H1 (cell line): ENCODE measurements at regions not wholly inside any gene's neighbourhood (a gene's known extent, or its start where the extent isn't known, plus 50 kb on each side); places are given as distances from the start of the nearest gene placed in this dataset.

ENCODE experiments used
- CTCF ChIA-PET: fragments of 300-600 bp; sonication (Branson Sonifier 250); formaldehyde crosslinking; loops from one replicate; lab custom pipeline; 2021; ENCODE audit not compliant: partially characterized antibody; lab: Charles Lee
- POLR2A ChIA-PET: fragments of 300-600 bp; sonication (Branson Sonifier 250); formaldehyde crosslinking; loops from one replicate; lab custom pipeline; 2021; ENCODE audit warnings: inconsistent platforms; ENCODE audit not compliant: partially characterized antibody; lab: Charles Lee
- DNase-seq, 2 experiments: peaks; one replicate each; pipeline versions ENCODE4 v3.0.0 to v3.0.0-alpha.2; 2010 to 2022; ENCODE audit warnings: low spot score in 2 of 2, low read depth in 1 of 2, mixed read lengths in 1 of 2
- FAIRE-seq: peaks from 2 replicates; lab custom pipeline; 2011; peaks lifted over from hg19 to GRCh38; lab: Jason Lieb, UNC
- H2AFZ ChIP-seq: 2 replicates; pipeline ENCODE4 v1.8.1; 2012; ENCODE audit warnings: low read length, inconsistent platforms
- H2AK5ac ChIP-seq: 2 replicates; pipeline ENCODE4 v1.6.1; 2013; ENCODE audit warnings: low read depth, low read length
- H2BK120ac ChIP-seq: replicated peaks from 2 replicates; pipeline ENCODE3; 2013; ENCODE audit warnings: low read depth, low read length, inconsistent platforms
- H2BK12ac ChIP-seq: 2 replicates; pipeline ENCODE4 v1.6.1; 2013; ENCODE audit warnings: low read depth, low read length
- H2BK15ac ChIP-seq: 2 replicates; pipeline ENCODE4 v1.6.1; 2013; ENCODE audit warnings: low read length
- H2BK20ac ChIP-seq: 2 replicates; pipeline ENCODE4 v1.6.1; 2013; ENCODE audit warnings: low read length
- H2BK5ac ChIP-seq: 2 replicates; pipeline ENCODE4 v1.6.1; 2013; ENCODE audit warnings: low read depth, low read length
- H3K14ac ChIP-seq: 2 replicates; pipeline ENCODE4 v1.6.1; 2013; ENCODE audit warnings: inconsistent platforms; ENCODE audit not compliant: insufficient read length
- H3K18ac ChIP-seq: 2 replicates; pipeline ENCODE4 v1.6.1; 2013; ENCODE audit warnings: low read length; ENCODE audit errors: extremely low read depth
- H3K23ac ChIP-seq: 2 replicates; pipeline ENCODE4 v1.6.1; 2013; ENCODE audit warnings: inconsistent platforms; ENCODE audit not compliant: insufficient read length
- H3K23me2 ChIP-seq: 2 replicates; pipeline ENCODE4 v1.6.1; 2013; ENCODE audit warnings: low read depth, low read length
- H3K27ac ChIP-seq: 2 replicates; pipeline ENCODE4 v1.6.1; 2011; ENCODE audit warnings: low read depth, low read length, inconsistent platforms
- H3K27me3 ChIP-seq, 4 experiments: replicated peaks in 1 of 4; 1 replicate in 1 of 4; 2 replicates in 3 of 4; pipeline versions ENCODE4 v1.6.1 to v1.8.1; 2011 to 2013; ENCODE audit warnings: low read length in 3 of 4, mild to moderate bottlenecking in 3 of 4, inconsistent platforms in 2 of 4, mixed read lengths in 2 of 4, moderate library complexity in 1 of 4; ENCODE audit not compliant: control insufficient read depth in 3 of 4, insufficient read depth in 3 of 4; ENCODE audit errors: extremely low read depth in 1 of 4
- H3K36me3 ChIP-seq, 4 experiments: 2 replicates each; pipeline versions ENCODE4 v1.6.1 to v1.8.1; 2011 to 2013; ENCODE audit warnings: mild to moderate bottlenecking in 4 of 4, low read length in 3 of 4, moderate library complexity in 2 of 4, control low read depth in 1 of 4, inconsistent platforms in 1 of 4; ENCODE audit not compliant: insufficient read depth in 4 of 4, control insufficient read depth in 2 of 4
- H3K4ac ChIP-seq: replicated peaks from 2 replicates; pipeline ENCODE3; 2013; ENCODE audit warnings: low read length, low read depth, mixed read lengths, inconsistent platforms; ENCODE audit not compliant: insufficient read length
- H3K4me1 ChIP-seq, 4 experiments: replicated peaks in 1 of 4; 1 replicate in 1 of 4; 2 replicates in 3 of 4; pipeline versions ENCODE4 v1.6.1 to v1.8.1; 2011 to 2013; ENCODE audit warnings: low read length in 3 of 4, inconsistent platforms in 2 of 4, mixed read lengths in 1 of 4; ENCODE audit not compliant: insufficient read depth in 4 of 4, control insufficient read depth in 3 of 4
- H3K4me2 ChIP-seq, 2 experiments: 2 replicates each; pipeline versions ENCODE4 v1.6.1 to v1.8.1; 2011 to 2013; ENCODE audit warnings: low read depth in 2 of 2, low read length in 2 of 2, control low read depth in 1 of 2, inconsistent platforms in 1 of 2, mild to moderate bottlenecking in 1 of 2; ENCODE audit not compliant: insufficient read depth in 1 of 2
- H3K4me3 ChIP-seq, 4 experiments: fragments of 200-600, 300-600 bp in 1 of 4; sonication (generic), shearing (Covaris generic), sonication (Bioruptor Twin) in 1 of 4; 2 replicates each; pipeline versions ENCODE4 v1.5.1 to v1.8.1; 2011 to 2016; ENCODE audit warnings: low read length in 4 of 4, low read depth in 3 of 4, control low read depth in 2 of 4, inconsistent platforms in 2 of 4, mild to moderate bottlenecking in 2 of 4, mixed read lengths in 1 of 4, moderate library complexity in 1 of 4; ENCODE audit not compliant: insufficient read depth in 2 of 4; ENCODE audit errors: extremely low read depth in 1 of 4
- H3K56ac ChIP-seq: replicated peaks from 2 replicates; pipeline ENCODE3; 2013; ENCODE audit warnings: low read depth, mild to moderate bottlenecking, mixed read lengths, low read length, inconsistent platforms; ENCODE audit not compliant: insufficient read length
- H3K79me1 ChIP-seq: 2 replicates; pipeline ENCODE4 v1.6.1; 2013; ENCODE audit warnings: low read depth, low read length, control low read depth
- H3K79me2 ChIP-seq, 2 experiments: 2 replicates each; pipeline versions ENCODE4 v1.6.1 to v1.8.1; 2012 to 2013; ENCODE audit warnings: low read length in 2 of 2, mild to moderate bottlenecking in 2 of 2, inconsistent platforms in 1 of 2; ENCODE audit not compliant: insufficient read depth in 2 of 2, control insufficient read depth in 1 of 2
- H3K9ac ChIP-seq, 4 experiments: replicated peaks in 1 of 4; 1 replicate in 1 of 4; 2 replicates in 3 of 4; pipeline versions ENCODE4 v1.6.1 to v1.8.1; 2011 to 2013; ENCODE audit warnings: low read depth in 3 of 4, low read length in 3 of 4, control low read depth in 2 of 4, mild to moderate bottlenecking in 2 of 4, moderate library complexity in 2 of 4, inconsistent platforms in 1 of 4; ENCODE audit errors: extremely low read depth in 1 of 4
- H3K9me3 ChIP-seq, 2 experiments: 2 replicates each; pipeline versions ENCODE4 v1.6.1 to v1.8.1; 2012 to 2013; ENCODE audit warnings: mild to moderate bottlenecking in 2 of 2, moderate library complexity in 2 of 2, control low read depth in 1 of 2, inconsistent platforms in 1 of 2, low read depth in 1 of 2, low read length in 1 of 2, mixed read lengths in 1 of 2; ENCODE audit not compliant: insufficient read depth in 2 of 2
- H4K20me1 ChIP-seq, 2 experiments: replicated peaks in 1 of 2; 2 replicates each; pipeline versions ENCODE3 to v1.8.1; 2011 to 2013; ENCODE audit warnings: inconsistent platforms in 2 of 2, low read length in 2 of 2, mild to moderate bottlenecking in 1 of 2; ENCODE audit not compliant: insufficient read depth in 2 of 2, control insufficient read depth in 1 of 2
- H4K5ac ChIP-seq: 2 replicates; pipeline ENCODE4 v1.6.1; 2013; ENCODE audit warnings: low read length, low read depth, mixed read lengths, inconsistent platforms; ENCODE audit not compliant: insufficient read length
- H4K8ac ChIP-seq: 2 replicates; pipeline ENCODE4 v1.8.0; 2013; ENCODE audit warnings: mild to moderate bottlenecking, moderate library complexity, low read length, inconsistent platforms; ENCODE audit not compliant: insufficient read depth; ENCODE audit errors: extremely low read depth
- H4K91ac ChIP-seq: replicated peaks from 2 replicates; pipeline ENCODE3; 2013; ENCODE audit warnings: low read length, mixed read lengths, inconsistent platforms; ENCODE audit not compliant: insufficient read length
- EZH2 ChIP-seq: fragments of 200-600 bp; sonication (generic); IDR thresholded peaks from 2 replicates; pipeline ENCODE4 v1.7.1; 2012; ENCODE audit warnings: low read depth, mild to moderate bottlenecking, moderate library complexity, low read length, inconsistent platforms; ENCODE audit not compliant: severe bottlenecking
- NANOG ChIP-seq: IDR thresholded peaks from 2 replicates; pipeline ENCODE4 v1.6.1; 2011; ENCODE audit warnings: low read length, low read depth, mild to moderate bottlenecking, inconsistent platforms; ENCODE audit not compliant: insufficient read depth, poor library complexity, severe bottlenecking
- POU5F1 ChIP-seq: IDR thresholded peaks from 2 replicates; pipeline ENCODE4 v1.6.1; 2011; ENCODE audit warnings: low read depth, mild to moderate bottlenecking, low read length, moderate library complexity
- SRF ChIP-seq: IDR thresholded peaks from 2 replicates; pipeline ENCODE4 v1.6.1; 2011; ENCODE audit warnings: mild to moderate bottlenecking, low read depth, low read length, moderate library complexity
- WGBS, 2 experiments: shearing (Covaris generic) in 1 of 2; methylation state at CpG; one replicate each; pipeline versions ENCODE4 v1.1.6 to v1.1.7; 2013 to 2015; ENCODE audit warnings: low lambda C conversion rate in 2 of 2, mixed read lengths in 2 of 2, inconsistent platforms in 1 of 2, low coverage in 1 of 2, missing lambda C conversion rate in 1 of 2; ENCODE audit not compliant: insufficient replicate concordance in 2 of 2, insufficient coverage in 1 of 2, insufficient read length in 1 of 2; ENCODE audit errors: extremely low coverage in 1 of 2, missing lambda C conversion rate in 1 of 2; 5-methylcytosine and 5-hydroxymethylcytosine counted together

GRCh38 chr5:93055561-93055960 lies 525.5 kb downstream of the NR2F1-AS1 start:
- no peak overlapping the region for H2AFZ ChIP-seq
- H3K56ac ChIP-seq: no peak overlapping the region
- H2BK120ac ChIP-seq: no peak overlapping the region
- H4K20me1 ChIP-seq: no peaks in the 10 kb centered on the region
- FAIRE-seq (no peak), DNase-seq (no peak)
- H3K36me3 ChIP-seq: no peaks in the 10 kb centered on the region
- WGBS, 2 experiments: 94% methylated on average over 1 of the region's 1 CpG; no CpG with 5 or more reads in 1 of the 2 experiments
- H3K4ac ChIP-seq: no peak overlapping the region
- H3K9me3 ChIP-seq: peaks cover 5 to 7% of the 10 kb centered on the region in 2 experiments; a peak in 3 of 4 replicates
- no peak overlapping the region for H2BK15ac ChIP-seq
- no peak overlapping the region for H3K23ac ChIP-seq
- H2BK5ac ChIP-seq: no peak overlapping the region
- no peak overlapping the region for H3K9ac ChIP-seq
- POLR2A ChIA-PET: no interaction called here
- no peak overlapping the region for H2AK5ac ChIP-seq
- no peak overlapping the region for H4K91ac ChIP-seq
- no peak overlapping the region for H4K8ac ChIP-seq
- H3K4me2 ChIP-seq: no peak overlapping the region
- peaks cover 0 to 4% (median 2%) of the 10 kb centered on the region in 4 experiments; a peak in 3 of 7 replicates for H3K4me1 ChIP-seq
- H3K27ac ChIP-seq: no peak overlapping the region
- no peaks in the 10 kb centered on the region for H3K27me3 ChIP-seq
- no peak overlapping the region for H4K5ac ChIP-seq
- no peaks in the 10 kb centered on the region for H3K79me2 ChIP-seq
- no peak overlapping the region for H3K14ac ChIP-seq
- CTCF ChIA-PET: no interaction called here
- H3K79me1 ChIP-seq: no peaks in the 10 kb centered on the region
- H2BK20ac ChIP-seq: no peak overlapping the region
- H3K18ac ChIP-seq: no peak overlapping the region
- H2BK12ac ChIP-seq: no peak overlapping the region
- no peak overlapping the region for H3K4me3 ChIP-seq
- H3K23me2 ChIP-seq: no peaks in the 10 kb centered on the region
- no peak for TF ChIP-seq EZH2
- TF ChIP-seq POU5F1: no peak
- TF ChIP-seq NANOG: no peak
- TF ChIP-seq SRF: no peak
